Thymus (tissue), 11 donors: ENCODE measurements at regions not wholly inside any gene's neighbourhood (a gene's known extent, or its start where the extent isn't known, plus 50 kb on each side); places are given as distances from the start of the nearest gene placed in this dataset.
"Not testable (repeated sequence)": the region's sequence is repeated elsewhere in the genome, so short reads cannot be mapped to it uniquely, and the experiment has no call there.

ENCODE experiments used
- DNase-seq, 9 donors: peaks; one replicate each; pipeline ENCODE4 v3.0.0-alpha.2; 2013; ENCODE audit warnings: low spot score in 9 of 9, low read depth in 6 of 9, missing footprints in 1 of 9
- H3K27ac ChIP-seq, 2 donors: one replicate each; pipeline ENCODE4 v1.5.1; 2013; ENCODE audit warnings: control low read depth in 1 of 2, low read depth in 1 of 2, low read length in 1 of 2, mild to moderate bottlenecking in 1 of 2, moderate library complexity in 1 of 2
- H3K27me3 ChIP-seq, 2 donors: one replicate each; pipeline ENCODE4 v1.5.1; 2013; ENCODE audit warnings: low read length in 1 of 2; ENCODE audit not compliant: control insufficient read depth in 2 of 2, insufficient read depth in 1 of 2
- H3K36me3 ChIP-seq, 2 donors: one replicate each; pipeline ENCODE4 v1.5.1; 2013; ENCODE audit warnings: low read length in 1 of 2, mild to moderate bottlenecking in 1 of 2, moderate library complexity in 1 of 2; ENCODE audit not compliant: control insufficient read depth in 2 of 2, insufficient read depth in 2 of 2
- H3K4me1 ChIP-seq, 2 donors: one replicate each; pipeline ENCODE4 v1.5.1; 2013; ENCODE audit warnings: low read length in 2 of 2; ENCODE audit not compliant: control insufficient read depth in 2 of 2, insufficient read depth in 2 of 2
- H3K4me3 ChIP-seq, 2 donors: one replicate each; pipeline ENCODE4 v1.5.1; 2013; ENCODE audit warnings: low read length in 2 of 2, control low read depth in 1 of 2, mild to moderate bottlenecking in 1 of 2
- H3K9me3 ChIP-seq, 2 donors: one replicate each; pipeline ENCODE4 v1.5.1; 2013; ENCODE audit warnings: low read length in 1 of 2, mild to moderate bottlenecking in 1 of 2; ENCODE audit not compliant: control insufficient read depth in 2 of 2, insufficient read depth in 1 of 2
- WGBS: extraction: QIAGEN DNeasy Blood & Tissue Kit; methylation state at CpG from one replicate; pipeline ENCODE4 v1.1.7; 2013; 5-methylcytosine and 5-hydroxymethylcytosine counted together
- donor health status: healthy.

DNA sequence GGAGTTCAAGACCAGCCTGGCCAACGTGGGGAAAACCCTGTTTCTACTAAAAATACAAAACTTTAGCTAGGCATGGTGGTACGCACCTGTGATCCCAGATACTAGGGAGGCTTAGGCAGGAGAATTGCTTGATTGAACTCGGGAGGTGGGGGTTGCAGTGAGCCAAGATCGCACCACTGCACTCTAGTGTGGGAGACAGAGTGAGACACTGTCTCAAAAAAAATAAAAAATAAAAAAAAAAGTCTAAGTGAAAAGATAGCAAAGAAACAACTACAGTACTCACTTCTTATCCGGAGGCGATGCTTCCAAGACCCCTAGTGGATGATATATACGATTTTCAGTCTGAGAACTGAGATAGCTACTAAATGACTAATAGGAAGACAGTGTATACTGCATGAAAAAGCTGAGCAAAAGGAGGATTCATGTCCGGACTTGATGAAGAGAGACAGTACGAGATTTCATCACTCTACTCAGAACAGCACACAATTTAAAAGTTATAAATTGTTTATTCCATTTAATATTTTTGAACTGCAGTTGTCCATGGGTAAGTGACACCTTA is 138.7 kb upstream of the GOLGA6L6 start:
- H3K9me3 ChIP-seq, H3K27ac ChIP-seq, H3K36me3 ChIP-seq, DNase-seq, H3K4me3 ChIP-seq, H3K4me1 ChIP-seq, H3K27me3 ChIP-seq: not testable (repeated sequence)
- 87% methylated on average over 3 of the region's 9 CpGs for WGBS

DNA sequence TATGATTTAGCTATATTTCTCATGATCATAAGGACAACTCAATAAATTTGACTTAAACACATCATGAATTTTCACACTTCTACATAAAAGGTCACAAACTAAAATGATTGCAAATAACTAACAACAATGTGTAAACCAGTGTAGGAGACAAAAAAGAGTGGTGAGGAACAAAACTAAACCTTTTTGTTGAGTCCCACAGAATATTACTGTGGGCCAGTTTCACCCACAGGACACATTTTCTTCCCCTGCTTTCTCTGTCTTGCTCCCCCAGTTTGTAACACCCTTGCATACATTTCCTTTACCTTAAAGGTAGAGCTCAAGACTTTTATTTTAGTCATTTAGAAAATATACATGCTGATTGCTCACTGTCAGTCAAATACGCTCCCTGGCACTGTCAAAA is 130.9 kb upstream of the GOLGA6L6 start:
- 79% methylated on average over 1 of the region's 1 CpG for WGBS
- no peak overlapping the region for H3K27ac ChIP-seq
- no peak for DNase-seq

DNA sequence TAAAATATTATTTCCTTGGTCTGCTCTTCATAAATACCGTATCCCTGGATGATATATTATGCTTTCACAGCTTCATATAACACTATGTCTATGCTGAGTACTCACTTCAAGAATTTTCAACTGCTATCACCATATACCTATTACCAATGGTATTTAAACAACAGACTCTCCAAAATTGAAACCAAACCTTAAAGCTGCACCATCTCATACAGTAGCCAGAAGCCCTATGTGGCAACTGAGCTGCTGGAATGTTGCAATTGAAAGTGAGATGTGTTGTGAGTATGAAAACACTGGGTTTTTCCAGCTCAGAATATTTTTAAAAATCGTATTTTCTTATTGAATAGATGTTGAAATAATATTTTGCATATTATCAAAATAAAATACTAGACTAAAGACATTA is 130.1 kb upstream of the GOLGA6L6 start:
- no peak for DNase-seq
- WGBS: 46% methylated on average over 2 of the region's 2 CpGs
- Histone ChIP-seq H3K36me3 (no peaks in the 10 kb centered on the region), H3K4me3 (no peak overlapping the region), H3K27me3 (no peaks in the 10 kb centered on the region), H3K4me1 (no peaks in the 10 kb centered on the region), H3K9me3 (no peaks in the 10 kb centered on the region), H3K27ac (no peak overlapping the region)

More for the DNA sequence above, 130.9 kb upstream of the GOLGA6L6 start:
- no peaks in the 10 kb centered on the region for H3K36me3 ChIP-seq
- H3K9me3 ChIP-seq: no peaks in the 10 kb centered on the region
- H3K4me1 ChIP-seq: no peaks in the 10 kb centered on the region
- H3K4me3 ChIP-seq: no peak overlapping the region
- no peaks in the 10 kb centered on the region for H3K27me3 ChIP-seq

DNA sequence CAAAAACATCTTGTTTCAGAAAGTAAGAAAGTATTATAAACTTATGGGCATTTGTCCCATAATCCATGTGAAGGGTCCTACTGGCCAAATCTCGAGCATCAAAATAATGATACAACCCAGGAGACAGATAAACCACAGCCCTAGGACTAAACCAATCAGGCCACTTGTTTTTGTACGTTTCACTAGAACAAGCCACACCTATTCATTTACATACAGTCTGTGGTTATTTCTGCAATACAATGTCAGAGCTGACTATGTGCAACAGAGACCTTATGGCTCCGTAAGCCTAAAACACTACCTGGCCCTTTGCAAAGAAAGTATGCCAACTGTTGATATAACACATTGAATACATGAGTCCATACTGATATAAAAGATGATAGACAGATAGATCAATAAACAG is 124.8 kb upstream of the GOLGA6L6 start:
- not testable (repeated sequence) for DNase-seq, H3K4me1 ChIP-seq, H3K9me3 ChIP-seq, H3K27ac ChIP-seq, H3K36me3 ChIP-seq, H3K27me3 ChIP-seq, H3K4me3 ChIP-seq
- 75% methylated on average over 3 of the region's 3 CpGs for WGBS

DNA sequence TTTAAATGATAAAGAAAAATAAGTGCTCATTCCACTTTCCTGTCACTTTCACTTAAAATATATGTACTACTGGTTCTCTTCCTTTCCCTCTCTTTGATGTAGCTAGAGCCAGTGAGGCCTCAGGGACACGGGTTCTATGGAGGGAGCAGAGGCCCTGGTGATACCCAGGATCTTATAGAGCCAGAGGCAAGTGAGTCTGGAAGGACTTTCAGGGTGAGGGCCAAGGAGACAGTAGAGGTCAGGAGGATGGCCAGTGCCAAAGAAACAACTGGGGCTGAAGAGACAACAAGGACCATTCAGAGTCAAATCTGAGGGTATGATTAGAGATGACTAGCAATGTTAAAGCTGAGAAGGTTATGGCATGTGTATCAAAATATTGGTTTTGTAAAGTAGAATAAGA is 124.1 kb upstream of the GOLGA6L6 start:
- no peaks in the 10 kb centered on the region for H3K4me1 ChIP-seq
- H3K9me3 ChIP-seq: no peaks in the 10 kb centered on the region
- no peak for DNase-seq
- H3K36me3 ChIP-seq: no peaks in the 10 kb centered on the region
- no peak overlapping the region for H3K4me3 ChIP-seq
- no peak overlapping the region for H3K27ac ChIP-seq
- H3K27me3 ChIP-seq: no peaks in the 10 kb centered on the region
- 75% methylated on average over 1 of the region's 1 CpG for WGBS

DNA sequence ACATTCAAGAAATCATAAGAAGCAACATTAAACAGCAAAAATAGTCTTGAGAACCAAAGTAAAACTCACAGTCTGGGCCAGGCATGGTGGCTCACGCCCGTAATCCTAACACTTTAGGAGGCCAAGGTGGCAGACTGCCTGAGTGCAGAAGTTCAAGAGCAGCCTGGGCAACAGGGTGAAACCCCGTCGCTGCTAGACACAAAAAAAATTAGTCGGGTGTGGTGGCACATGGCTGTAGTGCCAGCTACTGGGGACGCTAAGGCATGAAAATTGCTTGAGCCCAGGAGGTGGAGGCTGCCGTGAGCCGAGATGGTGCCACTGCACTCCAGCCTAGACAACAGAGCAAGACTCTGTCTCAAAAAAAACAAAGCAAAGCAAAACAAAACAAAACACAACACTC is 117.7 kb upstream of the GOLGA6L6 start:
- Histone ChIP-seq H3K9me3 (no peaks in the 10 kb centered on the region), H3K27me3 (no peaks in the 10 kb centered on the region), H3K27ac (no peak overlapping the region), H3K36me3 (no peaks in the 10 kb centered on the region), H3K4me1 (no peaks in the 10 kb centered on the region), H3K4me3 (no peak overlapping the region)
- 82% methylated on average over 8 of the region's 8 CpGs for WGBS
- DNase-seq: no peak

DNA sequence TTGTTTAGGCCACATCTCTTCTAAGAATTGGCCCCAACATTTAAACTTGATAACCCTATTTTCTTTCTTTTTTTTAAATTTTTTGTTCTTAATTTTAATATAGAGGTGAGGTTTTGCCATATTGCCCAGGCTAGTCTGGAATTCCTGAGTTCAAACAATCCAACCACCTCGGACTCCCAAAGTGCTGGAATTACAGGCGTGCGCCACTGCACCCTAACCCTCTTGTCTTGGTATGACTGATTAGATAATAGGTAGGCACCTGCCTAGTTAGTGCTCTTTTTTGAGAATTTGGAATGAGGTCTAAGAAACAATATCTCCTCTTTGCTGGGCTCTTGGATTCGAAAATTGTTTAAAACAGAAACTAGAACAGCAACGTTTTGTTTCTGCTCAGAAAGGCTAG is 116.4 kb upstream of the GOLGA6L6 start:
- H3K9me3 ChIP-seq: no peaks in the 10 kb centered on the region
- no peak overlapping the region for H3K4me3 ChIP-seq
- no peaks in the 10 kb centered on the region for H3K27me3 ChIP-seq
- no peaks in the 10 kb centered on the region for H3K4me1 ChIP-seq
- no peak for DNase-seq
- H3K27ac ChIP-seq: no peak overlapping the region
- WGBS: 65% methylated on average over 5 of the region's 5 CpGs
- no peaks in the 10 kb centered on the region for H3K36me3 ChIP-seq

DNA sequence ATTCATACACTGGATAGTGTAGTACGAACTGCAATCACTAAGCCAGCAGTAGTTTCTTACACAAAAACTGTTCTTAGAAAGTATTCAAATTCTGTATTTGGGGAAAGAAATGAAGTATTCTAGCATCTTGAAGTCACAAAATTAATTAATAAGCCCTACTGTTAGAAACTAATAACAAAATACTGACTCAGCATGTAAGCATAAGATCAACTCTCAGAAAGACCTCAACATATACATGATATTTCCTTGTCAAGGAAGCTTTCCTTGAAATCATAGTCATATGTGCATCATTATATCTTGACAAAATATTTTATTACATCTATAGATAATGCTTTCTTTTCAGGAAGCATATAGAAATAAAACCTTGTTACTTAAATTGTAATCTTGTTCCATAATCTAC is 115.5 kb upstream of the GOLGA6L6 start:
- Histone ChIP-seq H3K9me3 (no peaks in the 10 kb centered on the region), H3K27me3 (no peaks in the 10 kb centered on the region), H3K4me3 (no peak overlapping the region), H3K36me3 (no peaks in the 10 kb centered on the region), H3K4me1 (no peaks in the 10 kb centered on the region), H3K27ac (no peak overlapping the region)
- no peak for DNase-seq
- WGBS: 93% methylated on average over 1 of the region's 1 CpG

DNA sequence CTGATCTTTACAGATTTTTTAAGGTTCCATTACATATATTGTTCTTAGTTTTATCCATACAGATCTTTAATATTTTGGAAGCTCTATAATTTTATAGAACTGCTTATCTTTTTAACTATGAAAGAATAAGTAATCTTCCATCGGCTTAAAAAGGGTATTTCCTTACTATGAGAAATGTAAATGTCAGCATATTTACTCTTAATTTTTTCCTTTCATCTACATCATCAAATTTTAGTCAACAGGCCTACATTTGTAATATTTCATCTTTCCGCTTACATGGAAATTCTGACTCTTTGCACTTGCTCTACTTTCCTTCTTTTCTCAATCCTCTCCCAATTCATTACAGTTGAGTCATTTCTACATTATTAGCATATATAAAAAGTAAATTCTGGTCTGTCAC is 111.3 kb upstream of the GOLGA6L6 start:
- Histone ChIP-seq H3K4me1 (no peaks in the 10 kb centered on the region), H3K36me3 (no peaks in the 10 kb centered on the region)
- WGBS: 91% methylated on average over 2 of the region's 2 CpGs

More for the DNA sequence above, 111.3 kb upstream of the GOLGA6L6 start:
- Histone ChIP-seq H3K27ac (no peak overlapping the region), H3K27me3 (no peaks in the 10 kb centered on the region), H3K4me3 (no peak overlapping the region), H3K9me3 (no peaks in the 10 kb centered on the region)
- no peak for DNase-seq
